Osteoblast (primary cell): ENCODE measurements at regions not wholly inside any gene's neighbourhood (a gene's known extent, or its start where the extent isn't known, plus 50 kb on each side); places are given as distances from the start of the nearest gene placed in this dataset.
"Not testable (repeated sequence)": the region's sequence is repeated elsewhere in the genome, so short reads cannot be mapped to it uniquely, and the experiment has no call there.

Experiments used
- DNase-seq: peaks from one replicate; pipeline ENCODE4 v3.0.0; 2011; ENCODE audit warnings: low spot score, mixed read lengths; ENCODE audit not compliant: insufficient read length; ENCODE audit errors: missing footprints
- H2AFZ ChIP-seq: 2 replicates; pipeline ENCODE4 v1.6.0; 2011; ENCODE audit warnings: mild to moderate bottlenecking, low read length
- H3K27ac ChIP-seq: 2 replicates; pipeline ENCODE4 v1.5.1; 2011; ENCODE audit warnings: mild to moderate bottlenecking, low read depth, low read length, moderate library complexity
- H3K27me3 ChIP-seq: 2 replicates; pipeline ENCODE4 v1.6.0; 2012; ENCODE audit warnings: mild to moderate bottlenecking, control low read depth, inconsistent platforms, low read length, moderate library complexity; ENCODE audit not compliant: insufficient read depth
- H3K36me3 ChIP-seq: 2 replicates; pipeline ENCODE4 v1.5.1; 2011; ENCODE audit warnings: mild to moderate bottlenecking, low read length, control low read depth, moderate library complexity; ENCODE audit not compliant: insufficient read depth
- H3K4me1 ChIP-seq: 2 replicates; pipeline ENCODE4 v1.5.1; 2011; ENCODE audit warnings: mild to moderate bottlenecking, low read length, control low read depth, moderate library complexity; ENCODE audit not compliant: insufficient read depth
- H3K4me2 ChIP-seq: 2 replicates; pipeline ENCODE4 v1.6.0; 2011; ENCODE audit warnings: mild to moderate bottlenecking, low read length; ENCODE audit not compliant: insufficient read depth
- H3K4me3 ChIP-seq: fragments of 200-600 bp; sonication (generic); 3 replicates; pipeline ENCODE4 v1.5.1; 2012; ENCODE audit warnings: mild to moderate bottlenecking, low read length, inconsistent platforms; ENCODE audit not compliant: insufficient read depth
- H3K79me2 ChIP-seq: 2 replicates; pipeline ENCODE4 v1.6.0; 2012; ENCODE audit warnings: mild to moderate bottlenecking, low read length, control low read depth, inconsistent platforms; ENCODE audit not compliant: insufficient read depth
- H3K9me3 ChIP-seq: 2 replicates; pipeline ENCODE4 v1.5.1; 2011; ENCODE audit warnings: low read depth, low read length, control low read depth
- H4K20me1 ChIP-seq: 2 replicates; pipeline ENCODE4 v1.6.0; 2012; ENCODE audit warnings: mild to moderate bottlenecking, low read length, control low read depth; ENCODE audit not compliant: insufficient read depth
- TF ChIP-seq, protein P1 (sequence below): IDR thresholded peaks from 2 replicates; pipeline ENCODE4 v1.5.1; 2011; ENCODE audit warnings: mild to moderate bottlenecking, low read depth, low read length, moderate library complexity; ENCODE audit errors: extremely low read depth

DNA sequence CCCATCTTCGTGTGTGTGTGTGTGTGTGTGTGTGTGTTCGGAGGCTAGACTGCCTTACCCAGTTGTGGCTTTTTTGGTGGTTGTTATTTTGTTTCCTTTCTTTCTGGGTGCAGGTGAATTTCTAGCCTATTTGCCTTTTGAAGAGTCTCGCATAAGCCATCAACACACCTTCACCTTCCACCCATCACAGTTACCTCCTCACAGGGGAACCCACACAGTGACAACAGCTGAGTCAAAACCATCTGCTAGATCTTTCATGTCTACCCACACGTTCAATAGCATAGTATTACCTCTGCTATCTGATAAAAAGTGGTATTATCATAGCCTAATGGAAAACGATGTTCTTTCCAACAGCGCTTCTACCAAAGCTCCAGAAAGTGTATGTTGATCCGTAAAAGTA, 303.2 kb upstream of the TMTC4 start:
- Histone ChIP-seq H3K27ac (no peak overlapping the region), H3K4me2 (no peak overlapping the region), H2AFZ (no peak overlapping the region), H3K79me2 (no peaks in the 10 kb centered on the region), H3K9me3 (no peaks in the 10 kb centered on the region), H3K36me3 (no peaks in the 10 kb centered on the region), H3K4me1 (no peaks in the 10 kb centered on the region), H3K4me3 (no peak overlapping the region), H4K20me1 (no peaks in the 10 kb centered on the region), H3K27me3 (peaks cover 4% of the 10 kb centered on the region)
- TF ChIP-seq, protein P1, sequence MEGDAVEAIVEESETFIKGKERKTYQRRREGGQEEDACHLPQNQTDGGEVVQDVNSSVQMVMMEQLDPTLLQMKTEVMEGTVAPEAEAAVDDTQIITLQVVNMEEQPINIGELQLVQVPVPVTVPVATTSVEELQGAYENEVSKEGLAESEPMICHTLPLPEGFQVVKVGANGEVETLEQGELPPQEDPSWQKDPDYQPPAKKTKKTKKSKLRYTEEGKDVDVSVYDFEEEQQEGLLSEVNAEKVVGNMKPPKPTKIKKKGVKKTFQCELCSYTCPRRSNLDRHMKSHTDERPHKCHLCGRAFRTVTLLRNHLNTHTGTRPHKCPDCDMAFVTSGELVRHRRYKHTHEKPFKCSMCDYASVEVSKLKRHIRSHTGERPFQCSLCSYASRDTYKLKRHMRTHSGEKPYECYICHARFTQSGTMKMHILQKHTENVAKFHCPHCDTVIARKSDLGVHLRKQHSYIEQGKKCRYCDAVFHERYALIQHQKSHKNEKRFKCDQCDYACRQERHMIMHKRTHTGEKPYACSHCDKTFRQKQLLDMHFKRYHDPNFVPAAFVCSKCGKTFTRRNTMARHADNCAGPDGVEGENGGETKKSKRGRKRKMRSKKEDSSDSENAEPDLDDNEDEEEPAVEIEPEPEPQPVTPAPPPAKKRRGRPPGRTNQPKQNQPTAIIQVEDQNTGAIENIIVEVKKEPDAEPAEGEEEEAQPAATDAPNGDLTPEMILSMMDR: no peak
- DNase-seq: no peak

DNA sequence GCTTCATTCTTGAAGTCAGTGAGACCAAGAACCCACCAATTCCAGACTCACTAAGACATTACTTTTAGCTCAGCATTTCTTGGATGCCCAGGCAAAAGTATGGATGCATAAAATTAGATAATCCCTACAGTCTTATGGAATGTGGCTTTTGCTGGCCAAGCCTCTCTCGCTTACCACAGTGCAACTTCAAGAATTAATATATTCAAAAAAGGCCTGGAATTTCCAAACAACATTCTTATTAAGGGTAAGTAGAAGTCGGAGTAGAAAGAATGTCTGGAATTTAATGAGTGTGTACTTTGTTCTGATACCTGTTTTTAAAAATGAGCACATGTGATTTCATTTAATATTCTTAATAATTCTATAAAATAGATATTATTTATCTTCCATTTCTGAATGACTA, 302.4 kb upstream of the TMTC4 start:
- no peak overlapping the region for H3K4me3 ChIP-seq
- no peak for DNase-seq
- H3K9me3 ChIP-seq: no peaks in the 10 kb centered on the region

DNA sequence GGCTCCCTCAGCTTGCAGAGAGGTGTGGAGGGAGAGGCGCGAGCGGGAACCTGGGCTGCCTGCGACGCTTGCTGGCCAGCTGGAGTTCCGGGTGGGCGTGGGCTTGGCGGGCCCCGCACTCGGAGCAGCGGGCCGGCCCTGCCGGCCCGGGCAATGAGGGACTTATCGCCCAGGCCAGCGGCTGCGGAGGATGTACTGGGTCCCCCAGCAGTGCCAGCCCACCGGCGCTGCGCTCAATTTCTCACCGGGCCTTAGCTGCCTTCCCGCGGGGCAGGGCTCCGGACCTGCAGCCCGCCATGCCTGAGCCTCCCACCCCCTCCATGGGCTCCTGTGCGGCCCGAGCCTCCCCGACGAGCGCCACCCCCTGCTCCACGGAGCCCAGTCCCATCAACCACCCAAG, 301.1 kb upstream of the TMTC4 start:
- H2AFZ ChIP-seq, H3K27me3 ChIP-seq, H3K36me3 ChIP-seq: not testable (repeated sequence)

More for the DNA sequence above, 302.4 kb upstream of the TMTC4 start:
- Histone ChIP-seq H3K79me2 (no peaks in the 10 kb centered on the region), H3K36me3 (no peaks in the 10 kb centered on the region), H2AFZ (no peak overlapping the region), H3K4me1 (no peaks in the 10 kb centered on the region), H3K27me3 (peaks cover 4% of the 10 kb centered on the region), H4K20me1 (no peaks in the 10 kb centered on the region), H3K4me2 (no peak overlapping the region), H3K27ac (no peak overlapping the region)
- TF ChIP-seq, protein P1: no peak

DNA sequence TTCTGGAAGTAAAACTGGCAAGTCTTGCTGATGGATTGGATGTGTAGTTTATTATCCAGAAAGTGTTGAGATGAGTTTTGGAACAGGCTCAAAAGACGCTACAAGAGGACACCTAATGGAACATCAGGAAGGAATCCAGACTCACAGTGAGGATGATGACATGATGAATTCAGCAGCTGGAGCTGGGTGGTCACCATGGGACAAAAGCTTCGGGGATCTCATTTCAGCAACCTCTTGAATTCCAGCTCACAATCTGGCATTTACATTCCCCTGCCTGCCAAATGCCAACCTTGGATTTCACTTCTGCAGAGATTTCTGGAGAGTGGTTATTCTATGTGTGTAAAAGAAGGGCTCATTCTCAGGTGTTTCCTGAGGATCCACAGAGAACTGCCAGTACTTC, 288.0 kb upstream of the TMTC4 start:
- H2AFZ ChIP-seq: no peak overlapping the region
- H3K79me2 ChIP-seq: no peaks in the 10 kb centered on the region
- no peaks in the 10 kb centered on the region for H3K9me3 ChIP-seq
- no peaks in the 10 kb centered on the region for H3K4me1 ChIP-seq
- no peaks in the 10 kb centered on the region for H3K36me3 ChIP-seq
- no peak overlapping the region for H3K4me2 ChIP-seq
- H3K4me3 ChIP-seq: no peak overlapping the region
- TF ChIP-seq, protein P1: no peak
- no peak for DNase-seq
- no peaks in the 10 kb centered on the region for H4K20me1 ChIP-seq
- no peak overlapping the region for H3K27ac ChIP-seq
- H3K27me3 ChIP-seq: no peaks in the 10 kb centered on the region

More for the DNA sequence above, 301.1 kb upstream of the TMTC4 start:
- H3K4me3 ChIP-seq, DNase-seq, H3K4me1 ChIP-seq, H3K79me2 ChIP-seq, H3K9me3 ChIP-seq, H3K4me2 ChIP-seq, H3K27ac ChIP-seq, H4K20me1 ChIP-seq: not testable (repeated sequence)
